OCI-LY3 (cell line): ENCODE measurements at regions not wholly inside any gene's neighbourhood (a gene's known extent, or its start where the extent isn't known, plus 50 kb on each side); places are given as distances from the start of the nearest gene placed in this dataset.

Experiments
- H2AFZ ChIP-seq: fragments of 200-600, 300-600 bp; shearing (Covaris generic); 2 replicates; pipeline ENCODE4 v1.6.0; 2014; ENCODE audit warnings: antibody characterized with exemption, low read depth, low read length
- H3K27ac ChIP-seq: fragments of 200-600, 300-600 bp; sonication (generic); 2 replicates; pipeline ENCODE4 v1.5.1; 2014; ENCODE audit warnings: mild to moderate bottlenecking, low read length, moderate library complexity, mixed read lengths
- H3K27me3 ChIP-seq: fragments of 200-600, 300-600 bp; sonication (generic); 2 replicates; pipeline ENCODE4 v1.6.1; 2014; ENCODE audit warnings: low read depth, low read length, mixed read lengths
- H3K36me3 ChIP-seq: fragments of 200-600, 300-600 bp; sonication (generic); replicated peaks from 2 replicates; pipeline ENCODE3; 2014; ENCODE audit warnings: low read depth, low read length, mixed read lengths
- H3K4me1 ChIP-seq: fragments of 300-600, 200-600 bp; sonication (generic); 2 replicates; pipeline ENCODE4 v1.6.1; 2014; ENCODE audit warnings: low read length, mixed read lengths
- H3K4me2 ChIP-seq: fragments of 200-600, 300-600 bp; sonication (generic); 2 replicates; pipeline ENCODE4 v1.6.1; 2014; ENCODE audit warnings: low read length, mixed read lengths
- H3K4me3 ChIP-seq: fragments of 300-600, 200-600 bp; sonication (generic); 2 replicates; pipeline ENCODE4 v1.5.1; 2014; ENCODE audit warnings: antibody characterized with exemption, mild to moderate bottlenecking, low read length, moderate library complexity
- H3K79me2 ChIP-seq: fragments of 300-600, 200-600 bp; shearing (Covaris generic); 2 replicates; pipeline ENCODE4 v1.6.1; 2014; ENCODE audit warnings: mild to moderate bottlenecking, low read length, mixed read lengths
- H3K9ac ChIP-seq: fragments of 300-600, 200-600 bp; shearing (Covaris generic); 2 replicates; pipeline ENCODE4 v1.6.0; 2014; ENCODE audit warnings: mild to moderate bottlenecking, low read length, moderate library complexity
- H3K9me3 ChIP-seq: fragments of 200-600, 300-600 bp; shearing (Covaris generic); 2 replicates; pipeline ENCODE4 v1.6.1; 2014; ENCODE audit warnings: low read length, mixed read lengths; ENCODE audit not compliant: insufficient read depth
- H4K20me1 ChIP-seq: fragments of 200-600, 300-600 bp; sonication (generic); 2 replicates; pipeline ENCODE4 v1.6.1; 2016; ENCODE audit warnings: low read length, mixed read lengths; ENCODE audit not compliant: insufficient read depth
- EZH2phosphoT487 ChIP-seq: fragments of 200-600 bp; shearing (Covaris generic); IDR thresholded peaks from 2 replicates; pipeline ENCODE4 v1.6.1; 2018; ENCODE audit warnings: antibody characterized with exemption, mixed run types, low read depth
- TF ChIP-seq, protein P1 (sequence below): fragments of 200-600, 300-600 bp; sonication (generic); IDR thresholded peaks from 2 replicates; pipeline ENCODE4 v1.5.1; 2014; ENCODE audit warnings: antibody characterized with exemption, low read length, low read depth

DNA sequence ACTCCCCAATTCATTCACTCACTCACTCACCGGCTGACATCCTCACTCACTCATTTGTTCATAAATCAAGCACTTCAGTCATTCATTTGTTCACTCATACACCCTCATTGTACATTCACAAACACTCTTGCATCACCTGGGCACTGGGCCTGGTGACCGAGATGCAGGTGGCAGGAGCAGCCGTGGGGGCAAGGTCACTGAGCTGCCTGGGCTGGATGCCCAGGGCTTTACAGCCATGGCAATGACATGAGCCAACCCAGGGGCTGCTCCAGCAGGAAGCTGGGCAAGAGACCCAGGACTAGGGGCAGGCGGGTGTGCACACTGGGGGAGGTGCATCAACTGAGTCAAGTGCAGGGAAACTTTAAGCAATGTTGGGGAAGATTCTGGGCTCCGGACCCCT, 113.6 kb upstream of the IGSF21 start:
- Histone ChIP-seq H3K27me3 (no peaks in the 10 kb centered on the region), H3K4me1 (no peaks in the 10 kb centered on the region), H3K36me3 (no peaks in the 10 kb centered on the region), H2AFZ (no peak overlapping the region), H3K9ac (no peak overlapping the region), H3K27ac (no peak overlapping the region), H3K79me2 (no peaks in the 10 kb centered on the region), H3K4me3 (no peak overlapping the region), H4K20me1 (no peaks in the 10 kb centered on the region), H3K9me3 (no peaks in the 10 kb centered on the region), H3K4me2 (no peak overlapping the region)
- TF ChIP-seq, protein P1, sequence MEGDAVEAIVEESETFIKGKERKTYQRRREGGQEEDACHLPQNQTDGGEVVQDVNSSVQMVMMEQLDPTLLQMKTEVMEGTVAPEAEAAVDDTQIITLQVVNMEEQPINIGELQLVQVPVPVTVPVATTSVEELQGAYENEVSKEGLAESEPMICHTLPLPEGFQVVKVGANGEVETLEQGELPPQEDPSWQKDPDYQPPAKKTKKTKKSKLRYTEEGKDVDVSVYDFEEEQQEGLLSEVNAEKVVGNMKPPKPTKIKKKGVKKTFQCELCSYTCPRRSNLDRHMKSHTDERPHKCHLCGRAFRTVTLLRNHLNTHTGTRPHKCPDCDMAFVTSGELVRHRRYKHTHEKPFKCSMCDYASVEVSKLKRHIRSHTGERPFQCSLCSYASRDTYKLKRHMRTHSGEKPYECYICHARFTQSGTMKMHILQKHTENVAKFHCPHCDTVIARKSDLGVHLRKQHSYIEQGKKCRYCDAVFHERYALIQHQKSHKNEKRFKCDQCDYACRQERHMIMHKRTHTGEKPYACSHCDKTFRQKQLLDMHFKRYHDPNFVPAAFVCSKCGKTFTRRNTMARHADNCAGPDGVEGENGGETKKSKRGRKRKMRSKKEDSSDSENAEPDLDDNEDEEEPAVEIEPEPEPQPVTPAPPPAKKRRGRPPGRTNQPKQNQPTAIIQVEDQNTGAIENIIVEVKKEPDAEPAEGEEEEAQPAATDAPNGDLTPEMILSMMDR = no peak
- TF ChIP-seq EZH2phosphoT487 = no peak

DNA sequence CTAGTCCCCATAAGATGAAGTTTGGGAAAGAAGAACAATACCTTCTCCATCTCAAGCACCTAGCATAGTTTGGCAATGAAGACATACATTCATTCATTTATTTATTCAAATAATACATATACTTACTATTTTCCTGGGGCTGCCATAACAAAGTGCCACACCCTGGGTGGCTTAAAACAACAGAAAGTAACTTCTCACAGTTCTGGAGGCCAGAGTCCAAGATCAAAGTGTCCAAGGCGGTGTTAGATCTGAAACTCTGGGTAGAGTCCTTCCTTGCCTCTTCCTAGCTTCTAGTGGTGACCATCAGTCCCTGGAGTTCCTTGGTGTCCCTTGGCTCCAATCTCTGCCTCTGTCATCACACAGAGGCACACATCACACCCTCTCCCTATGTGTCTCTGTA, 112.1 kb upstream of the IGSF21 start:
- Histone ChIP-seq H2AFZ (no peak overlapping the region), H3K27ac (no peak overlapping the region), H3K4me1 (no peaks in the 10 kb centered on the region), H3K36me3 (no peaks in the 10 kb centered on the region), H3K27me3 (no peaks in the 10 kb centered on the region), H3K4me3 (no peak overlapping the region), H3K9ac (no peak overlapping the region), H3K9me3 (no peaks in the 10 kb centered on the region), H3K79me2 (no peaks in the 10 kb centered on the region), H3K4me2 (no peak overlapping the region), H4K20me1 (no peaks in the 10 kb centered on the region)
- no peak for TF ChIP-seq EZH2phosphoT487
- TF ChIP-seq, protein P1 = no peak

DNA sequence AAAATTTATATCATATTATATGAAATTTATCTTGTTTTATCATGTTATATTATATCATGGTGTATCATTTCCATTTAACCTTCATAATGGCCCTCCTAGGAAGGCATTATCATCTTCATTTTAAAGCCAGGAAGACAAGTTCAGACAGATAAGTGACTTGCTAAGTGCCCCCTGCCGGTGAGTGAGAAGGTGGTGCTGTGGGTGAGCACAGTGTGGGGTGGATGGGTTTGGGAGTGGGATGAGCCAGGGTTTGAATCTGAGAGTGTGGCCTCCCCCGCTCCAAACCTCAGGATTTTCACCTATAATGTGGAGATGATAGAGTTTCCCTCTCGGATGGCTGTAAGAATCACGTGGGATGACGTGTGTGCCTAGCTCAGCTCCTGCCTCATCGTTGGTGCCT, 108.7 kb upstream of the IGSF21 start:
- Histone ChIP-seq H3K9ac (no peak overlapping the region), H3K9me3 (no peaks in the 10 kb centered on the region), H3K4me1 (no peaks in the 10 kb centered on the region), H3K27ac (no peak overlapping the region), H3K27me3 (no peaks in the 10 kb centered on the region), H2AFZ (no peak overlapping the region), H4K20me1 (no peaks in the 10 kb centered on the region), H3K4me3 (no peak overlapping the region), H3K36me3 (no peaks in the 10 kb centered on the region), H3K4me2 (no peak overlapping the region), H3K79me2 (no peaks in the 10 kb centered on the region)
- TF ChIP-seq, protein P1 = no peak
- no peak for TF ChIP-seq EZH2phosphoT487

DNA sequence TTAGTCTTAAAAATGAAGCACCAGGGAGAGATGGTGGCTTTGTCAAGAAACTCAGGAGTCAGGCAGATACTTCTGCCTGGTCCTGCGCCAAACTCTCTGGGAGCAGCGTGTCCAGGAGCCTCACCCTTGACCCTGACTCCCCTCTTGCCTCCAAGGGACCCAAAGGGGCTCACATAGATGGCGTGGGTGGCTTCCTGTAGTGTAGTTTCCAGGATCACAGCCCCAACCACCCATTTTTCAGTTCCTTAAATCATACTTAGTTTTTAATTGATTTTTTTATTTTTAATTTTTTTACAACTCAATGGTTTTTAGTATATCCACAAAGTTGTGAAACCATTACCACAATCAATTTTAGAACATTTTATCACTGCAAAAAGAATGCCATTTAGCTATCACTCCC, 107.7 kb upstream of the IGSF21 start:
- H3K9me3 ChIP-seq = no peaks in the 10 kb centered on the region
- TF ChIP-seq EZH2phosphoT487 = no peak
- H3K9ac ChIP-seq = no peak overlapping the region
- H3K4me3 ChIP-seq = no peak overlapping the region
- no peaks in the 10 kb centered on the region for H3K36me3 ChIP-seq
- no peaks in the 10 kb centered on the region for H3K79me2 ChIP-seq
- no peaks in the 10 kb centered on the region for H3K27me3 ChIP-seq
- no peak overlapping the region for H3K27ac ChIP-seq
- no peaks in the 10 kb centered on the region for H3K4me1 ChIP-seq
- H3K4me2 ChIP-seq = no peak overlapping the region
- no peak overlapping the region for H2AFZ ChIP-seq
- H4K20me1 ChIP-seq = no peaks in the 10 kb centered on the region

DNA sequence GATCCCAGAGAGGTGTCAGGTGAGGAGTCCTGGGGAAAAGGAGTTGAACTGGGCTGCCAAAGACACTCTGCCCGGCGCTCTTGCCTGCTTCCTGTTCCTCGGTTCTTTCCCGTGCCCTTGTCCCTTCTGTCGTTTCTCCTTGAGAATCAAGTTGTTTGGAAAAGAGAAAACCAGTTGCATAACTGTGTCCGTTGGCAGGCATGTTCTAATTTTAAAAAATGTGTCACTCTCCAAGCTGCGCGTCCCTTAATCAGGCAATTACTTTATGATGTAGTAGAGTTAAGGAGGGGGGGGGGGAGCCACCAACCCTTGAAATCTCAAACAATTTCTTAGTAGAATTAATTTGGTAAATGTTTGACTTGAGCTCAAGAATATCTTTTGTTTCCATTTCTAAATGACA, 105.9 kb upstream of the IGSF21 start:
- Histone ChIP-seq H3K27ac (no peak overlapping the region), H3K4me2 (no peak overlapping the region), H3K4me3 (no peak overlapping the region), H3K36me3 (no peaks in the 10 kb centered on the region), H3K9ac (no peak overlapping the region), H3K4me1 (no peaks in the 10 kb centered on the region), H3K9me3 (no peaks in the 10 kb centered on the region), H2AFZ (no peak overlapping the region), H4K20me1 (no peaks in the 10 kb centered on the region), H3K27me3 (no peaks in the 10 kb centered on the region), H3K79me2 (no peaks in the 10 kb centered on the region)
- TF ChIP-seq, protein P1 = no peak
- no peak for TF ChIP-seq EZH2phosphoT487
